Sigmoid colon (tissue), 4 donors: ENCODE measurements at regions not wholly inside any gene's neighbourhood (a gene's known extent, or its start where the extent isn't known, plus 50 kb on each side); places are given as distances from the start of the nearest gene placed in this dataset.

Source experiments
- CTCF ChIP-seq, 4 experiments: fragments of 450-650 bp in 3 of 4; fragments of 200-600 bp in 1 of 4; IDR thresholded peaks; one replicate each; pipeline ENCODE4 v1.5.1; 2016 to 2019; ENCODE audit warnings: antibody characterized with exemption in 4 of 4, mild to moderate bottlenecking in 3 of 4, moderate library complexity in 2 of 4
- EP300 ChIP-seq, 4 donors: sonication (generic); formaldehyde crosslinking; IDR thresholded peaks; one replicate each; pipeline ENCODE4 v1.6.1; 2017; ENCODE audit warnings: antibody characterized with exemption in 4 of 4
- POLR2A ChIP-seq, 2 donors: fragments of 450-650 bp; IDR thresholded peaks; one replicate each; pipeline ENCODE4 v1.6.1; 2016; ENCODE audit warnings: antibody characterized with exemption in 2 of 2, mild to moderate bottlenecking in 2 of 2, moderate library complexity in 2 of 2

- TF ChIP-seq CTCF (IDR thresholded peaks at IDR 0.05) (no peak), EP300 (IDR thresholded peaks at IDR 0.05) (no peak), POLR2A (IDR thresholded peaks at IDR 0.05) (no peak)
Observed at GRCh38 chr18:67417864-67418523, 98.5 kb downstream of the DSEL start.
